SW480 (cell line): ENCODE measurements at regions not wholly inside any gene's neighbourhood (a gene's known extent, or its start where the extent isn't known, plus 50 kb on each side); places are given as distances from the start of the nearest gene placed in this dataset.
"Not testable (repeated sequence)": the region's sequence is repeated elsewhere in the genome, so short reads cannot be mapped to it uniquely, and the experiment has no call there.

Experiments
- DNase-seq: peaks from one replicate; pipeline ENCODE4 v3.0.0-alpha.2; 2016; ENCODE audit warnings: low spot score

DNA sequence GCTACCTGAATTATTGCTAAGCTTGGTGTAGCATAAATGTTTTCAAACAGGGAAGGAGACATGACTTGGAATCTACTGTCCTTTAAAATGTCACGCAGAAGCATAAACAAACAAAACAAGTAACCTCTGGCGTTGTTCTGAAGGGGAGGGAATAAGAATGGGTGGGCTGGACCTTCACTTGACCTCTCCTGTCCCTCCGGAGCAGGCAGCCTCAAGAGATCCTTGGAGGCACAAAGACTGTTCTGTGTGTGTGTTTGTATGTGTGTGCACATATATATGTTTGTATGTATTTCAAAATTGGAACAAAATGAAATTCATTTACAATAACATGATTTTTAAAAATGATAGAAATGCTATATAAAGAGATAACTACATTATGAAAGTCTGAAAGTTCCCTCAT lies 91.3 kb upstream of the DCLK2 start:
- DNase-seq, result no peak

DNA sequence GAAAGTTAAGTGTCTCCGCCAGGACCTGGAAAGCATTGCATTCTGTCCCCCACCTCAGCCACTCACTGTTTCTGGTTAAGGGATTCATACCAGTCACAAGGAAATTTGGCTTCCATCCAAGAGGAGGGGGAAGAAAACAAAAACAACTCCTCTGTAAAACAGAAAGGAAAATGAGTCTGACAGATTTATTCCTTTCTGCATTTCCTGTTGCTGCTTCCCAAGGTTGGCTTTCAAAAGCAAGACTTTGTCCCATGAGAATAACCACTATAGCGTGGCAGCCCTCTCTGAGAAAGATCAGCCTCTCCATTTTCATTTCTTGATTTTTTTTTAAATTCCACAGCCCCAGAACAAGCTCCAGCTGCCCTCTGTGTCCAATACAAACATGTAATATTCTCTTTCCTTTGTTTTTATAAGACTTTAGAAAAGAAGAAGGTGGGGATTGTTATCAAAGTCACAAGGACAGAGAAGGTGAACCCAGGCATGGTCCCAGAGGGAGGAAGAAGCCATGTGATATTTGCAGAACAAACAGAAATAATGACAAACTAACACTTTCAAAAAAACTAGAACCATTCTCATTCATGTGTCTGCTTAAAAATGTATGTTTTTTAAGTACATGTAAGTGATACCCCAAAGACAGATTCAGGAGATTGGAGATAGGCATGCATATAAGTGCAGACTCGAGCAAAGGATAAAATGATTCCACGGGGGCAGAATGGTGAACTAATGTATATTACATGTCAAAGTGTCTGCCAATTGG lies 90.7 kb upstream of the DCLK2 start:
- DNase-seq, result no peak

DNA sequence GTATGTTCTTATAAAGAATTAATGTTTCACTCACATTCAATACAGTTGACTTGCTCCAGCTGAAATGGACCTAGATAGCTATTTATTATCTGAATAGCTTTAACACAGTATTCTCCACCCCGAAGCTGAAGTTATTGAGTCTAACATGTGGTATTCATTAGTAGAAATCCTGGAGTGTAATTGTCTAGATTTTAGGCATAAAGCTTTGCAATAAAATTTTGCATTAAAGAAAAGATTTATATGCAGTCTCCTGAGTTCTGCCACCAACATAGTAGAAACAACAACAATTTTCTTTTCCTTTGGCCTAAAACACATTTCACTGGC lies 90.2 kb upstream of the DCLK2 start:
- DNase-seq, result no peak

DNA sequence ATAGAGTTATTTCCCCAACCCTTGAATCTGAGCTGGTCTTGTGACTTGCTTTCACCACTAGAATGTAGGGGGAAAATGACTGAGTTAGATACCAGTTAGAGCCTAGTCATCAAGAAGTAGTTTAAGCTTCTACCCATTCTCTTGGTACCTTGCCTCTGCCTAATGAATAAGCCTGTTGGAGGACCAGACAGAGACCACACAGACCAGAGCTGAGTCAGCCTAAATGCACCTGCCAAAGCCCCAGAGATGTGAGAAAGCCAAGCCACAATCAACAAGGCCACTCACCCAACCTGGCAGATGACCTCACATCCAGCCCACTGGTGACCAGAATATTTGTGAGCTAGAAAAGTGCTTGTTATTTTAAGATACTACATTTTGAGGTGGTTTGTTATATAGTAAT lies 85.2 kb upstream of the DCLK2 start:
- no peak for DNase-seq

DNA sequence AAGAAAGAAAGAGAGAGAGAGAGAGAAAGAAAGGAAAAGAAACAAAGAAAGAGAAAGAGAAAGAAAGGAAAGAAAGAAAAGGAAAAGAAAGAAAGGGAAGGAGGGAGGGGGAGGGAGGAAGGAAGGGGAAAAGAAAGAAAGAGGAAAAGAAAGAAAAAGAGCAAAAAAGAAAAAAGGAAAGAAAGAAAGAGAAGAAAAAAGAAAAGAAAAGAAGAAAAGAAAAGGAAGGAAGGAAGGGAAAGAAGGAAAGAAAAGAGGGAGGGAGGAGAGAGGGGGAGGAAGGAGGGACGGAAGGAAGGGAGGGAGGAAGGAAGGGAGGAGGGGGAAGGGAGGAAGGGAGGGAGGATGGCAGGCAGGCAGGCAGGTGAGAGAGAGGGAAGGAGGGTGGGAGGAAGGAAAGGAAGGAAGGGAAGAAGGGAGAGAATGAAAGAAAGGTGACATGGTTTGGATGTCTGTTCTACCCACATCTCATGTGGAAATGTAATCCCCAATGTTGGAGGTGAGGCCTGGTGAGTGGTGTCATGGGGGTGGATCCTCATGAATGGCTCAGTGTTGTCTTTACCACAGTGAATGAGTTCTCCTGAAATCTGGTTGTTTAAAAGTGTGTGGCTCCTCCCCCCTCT lies 83.0 kb upstream of the DCLK2 start:
- no peak for DNase-seq

DNA sequence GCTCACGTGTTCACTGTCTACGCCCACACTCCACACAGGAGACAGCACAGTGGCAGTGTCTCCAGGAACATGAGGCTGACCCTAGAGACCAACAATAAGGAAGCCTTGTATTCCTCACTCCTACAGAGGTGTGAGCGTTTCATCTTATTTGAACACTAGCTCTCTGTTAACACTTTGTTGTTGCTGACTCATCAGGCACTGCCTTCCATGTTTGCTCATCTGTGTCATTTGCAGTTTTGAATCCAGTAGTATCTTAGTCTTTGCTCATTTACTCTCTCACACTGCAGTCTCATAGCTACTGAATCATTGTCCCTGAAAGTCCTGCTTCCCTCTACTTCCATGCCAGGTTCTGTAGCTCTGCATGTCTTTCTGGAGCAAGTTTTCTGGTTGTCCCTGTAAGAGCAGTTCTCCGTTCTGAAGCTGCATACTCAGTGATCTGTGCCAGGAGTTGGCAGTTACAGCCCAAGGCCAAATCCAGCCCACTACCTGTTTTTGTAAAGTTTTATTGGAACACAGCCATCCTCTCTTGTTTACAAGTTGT lies 80.3 kb upstream of the DCLK2 start:
- peak; percentile 42 for DNase-seq

DNA sequence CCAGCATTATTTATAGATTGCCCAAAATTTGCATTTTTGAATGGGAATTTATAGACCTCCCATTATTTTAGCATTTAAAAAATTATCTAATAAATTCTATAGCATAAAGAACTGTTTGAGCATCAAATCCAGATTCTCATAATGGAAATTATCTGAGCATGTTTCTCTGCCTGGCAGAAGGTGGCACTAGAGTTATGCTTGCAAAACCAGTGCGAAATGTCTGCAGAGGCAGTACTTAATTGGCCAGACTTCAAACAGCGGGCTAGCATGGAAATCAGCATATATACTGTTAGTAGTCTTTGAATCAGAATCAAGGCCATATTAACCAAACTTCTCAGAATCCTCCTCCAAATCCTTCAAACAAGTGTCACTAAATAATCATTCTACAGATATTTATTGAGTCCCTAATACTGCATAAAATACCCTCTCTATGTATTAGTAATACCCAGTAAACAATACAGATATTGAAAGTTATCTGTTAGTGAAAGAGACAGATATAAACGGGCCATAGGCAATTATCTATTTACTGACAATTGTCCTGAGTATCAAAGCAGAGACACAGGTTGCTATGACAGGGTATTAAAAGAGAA lies 78.7 kb upstream of the DCLK2 start:
- DNase-seq, result peak; percentile 47

DNA sequence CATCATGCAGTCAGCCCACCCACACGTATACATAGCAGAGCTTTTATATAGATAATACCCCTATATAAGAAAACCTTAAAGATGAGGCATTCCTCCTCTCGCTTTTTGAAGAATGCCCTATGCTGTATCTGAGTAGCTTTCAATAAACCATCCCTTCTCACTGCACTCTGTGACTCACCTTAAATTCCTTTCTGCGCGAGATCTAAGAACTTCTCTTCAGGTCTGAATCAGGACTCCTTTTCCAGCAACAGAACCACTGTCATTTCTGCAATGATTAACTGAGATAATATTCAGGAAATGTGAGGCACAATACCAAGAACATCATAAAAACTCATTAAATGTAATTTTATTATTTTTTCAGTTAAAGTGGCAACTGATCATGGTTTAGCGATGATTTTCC lies 76.4 kb upstream of the DCLK2 start:
- DNase-seq, result no peak

DNA sequence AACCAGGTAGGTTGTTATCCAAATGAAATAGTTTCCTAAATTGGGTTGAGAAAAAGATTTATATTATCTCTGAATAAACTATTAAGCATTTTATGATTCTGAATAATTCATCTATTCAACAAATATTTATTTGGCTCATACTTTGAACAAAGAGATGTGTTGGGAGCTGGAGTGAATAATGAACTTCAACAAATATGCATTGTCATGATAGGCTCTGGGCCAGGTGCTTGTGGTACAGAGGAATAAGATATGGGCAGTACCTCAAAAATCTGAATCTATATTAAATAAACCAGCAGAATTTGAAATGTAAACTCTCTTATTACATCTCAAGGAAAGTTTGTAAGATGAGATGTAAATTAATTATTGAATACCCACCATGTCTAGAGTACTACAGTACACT lies 75.7 kb upstream of the DCLK2 start:
- no peak for DNase-seq

DNA sequence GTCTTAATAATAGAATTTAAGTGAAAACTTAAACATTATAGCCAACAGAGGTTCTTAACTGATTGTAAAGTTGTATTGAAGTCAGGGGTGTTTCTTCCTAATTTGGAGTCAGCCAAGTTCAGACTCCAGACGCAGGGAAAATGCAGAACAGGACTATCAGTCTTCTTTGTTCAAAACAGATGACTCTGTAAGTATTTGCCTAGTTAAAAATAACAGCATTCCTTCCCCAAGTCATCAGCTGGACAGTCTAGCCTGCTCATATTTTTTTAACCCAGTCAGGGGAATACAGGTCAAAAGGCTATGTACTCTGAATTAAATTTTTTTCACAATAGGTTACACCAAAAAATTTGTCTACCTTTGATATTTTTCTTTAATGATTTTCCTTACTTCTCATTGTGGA lies 73.8 kb upstream of the DCLK2 start:
- DNase-seq, result no peak

DNA sequence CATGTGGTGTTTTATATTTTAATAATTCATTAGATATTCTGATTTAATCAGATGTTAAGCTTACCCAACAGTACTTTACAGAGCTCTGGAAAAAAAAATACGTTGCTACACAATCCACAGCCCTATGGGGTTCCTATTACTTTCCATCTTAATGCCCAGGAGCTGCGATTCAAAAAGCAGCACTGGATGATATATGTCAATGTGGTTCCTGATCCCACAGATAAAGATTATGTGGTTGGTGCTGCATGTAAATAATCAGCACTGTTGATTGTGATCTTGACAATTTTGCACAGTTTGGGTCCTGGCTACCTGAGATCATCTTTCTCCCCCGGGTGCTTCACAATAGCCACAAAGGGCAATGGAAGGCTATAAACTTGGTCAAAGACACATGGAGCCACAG lies 72.7 kb upstream of the DCLK2 start:
- no peak for DNase-seq

DNA sequence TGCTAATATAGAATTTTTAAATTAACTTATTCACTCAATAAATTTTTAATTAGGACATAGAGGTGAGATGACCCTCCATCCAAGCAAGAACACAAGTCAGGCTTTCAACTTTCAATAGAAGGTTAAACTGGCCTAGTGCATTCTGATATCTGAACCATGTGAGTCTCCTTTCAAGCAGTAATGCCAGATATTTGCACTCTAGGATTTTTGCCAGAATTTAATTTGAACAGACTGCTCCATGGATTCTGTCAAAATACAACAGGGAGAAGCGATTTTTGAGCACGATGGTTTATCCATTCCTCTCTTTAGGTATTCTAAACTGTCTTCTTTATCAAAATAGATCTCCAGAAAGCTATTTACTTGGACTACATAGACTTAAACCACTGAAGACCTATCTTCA lies 72.0 kb upstream of the DCLK2 start:
- no peak for DNase-seq

DNA sequence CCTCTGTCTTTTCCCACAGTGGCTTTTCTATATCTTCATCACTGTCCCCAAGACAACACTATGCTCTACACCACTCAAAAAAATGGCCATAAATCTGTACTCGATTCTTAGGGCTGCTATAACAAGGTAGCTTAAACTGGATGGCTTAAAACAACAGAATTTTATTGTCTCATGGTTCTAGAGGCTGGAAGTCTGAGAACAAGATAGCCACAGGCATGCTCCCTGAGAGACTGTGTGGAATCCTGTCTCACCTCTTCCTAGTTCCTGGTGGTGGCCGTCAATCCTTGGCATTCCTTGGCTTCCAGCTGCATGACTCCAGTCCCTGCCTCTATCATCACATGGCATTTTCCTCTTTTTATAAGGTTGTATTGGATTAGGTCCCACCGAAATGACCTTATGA lies 70.7 kb upstream of the DCLK2 start:
- peak; percentile 2 for DNase-seq

DNA sequence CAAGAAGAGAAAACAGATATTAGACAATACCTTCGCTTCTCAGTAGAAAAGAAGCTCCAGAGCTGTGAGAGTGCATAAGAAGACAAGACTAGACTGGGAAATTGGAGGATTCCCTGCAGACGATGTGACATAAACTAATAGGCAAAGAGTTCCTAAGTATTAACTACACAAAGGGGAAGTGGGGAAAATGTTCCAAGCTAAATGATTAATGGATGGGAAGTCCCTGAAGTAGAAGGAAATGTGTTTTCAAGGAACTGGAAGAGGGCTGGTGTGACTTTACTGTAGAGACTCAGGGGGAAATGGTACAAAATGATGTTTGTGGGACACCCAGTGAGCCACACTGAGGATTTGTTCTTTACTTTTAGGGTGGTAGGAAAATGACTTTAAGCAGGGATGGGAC lies 69.7 kb upstream of the DCLK2 start:
- DNase-seq, result no peak

DNA sequence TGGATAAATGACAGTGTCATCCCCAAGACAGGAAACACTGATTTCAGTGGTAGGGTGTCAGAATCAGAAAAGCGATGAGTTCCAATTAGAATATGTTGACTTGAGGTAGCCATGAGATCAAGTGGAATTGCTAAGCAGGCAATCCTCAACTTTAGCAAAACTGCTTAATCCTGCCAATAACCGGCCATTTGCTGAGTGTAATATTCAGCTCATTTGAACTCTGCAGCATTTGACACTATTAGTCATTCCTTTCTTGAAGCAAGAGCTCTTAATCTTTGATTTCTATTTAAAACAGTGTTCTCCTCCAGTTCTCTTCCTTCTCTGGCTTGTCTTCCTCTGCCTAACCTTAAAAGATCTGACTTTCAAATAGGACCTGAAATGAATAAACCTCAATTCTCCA lies 68.7 kb upstream of the DCLK2 start:
- DNase-seq, result no peak

DNA sequence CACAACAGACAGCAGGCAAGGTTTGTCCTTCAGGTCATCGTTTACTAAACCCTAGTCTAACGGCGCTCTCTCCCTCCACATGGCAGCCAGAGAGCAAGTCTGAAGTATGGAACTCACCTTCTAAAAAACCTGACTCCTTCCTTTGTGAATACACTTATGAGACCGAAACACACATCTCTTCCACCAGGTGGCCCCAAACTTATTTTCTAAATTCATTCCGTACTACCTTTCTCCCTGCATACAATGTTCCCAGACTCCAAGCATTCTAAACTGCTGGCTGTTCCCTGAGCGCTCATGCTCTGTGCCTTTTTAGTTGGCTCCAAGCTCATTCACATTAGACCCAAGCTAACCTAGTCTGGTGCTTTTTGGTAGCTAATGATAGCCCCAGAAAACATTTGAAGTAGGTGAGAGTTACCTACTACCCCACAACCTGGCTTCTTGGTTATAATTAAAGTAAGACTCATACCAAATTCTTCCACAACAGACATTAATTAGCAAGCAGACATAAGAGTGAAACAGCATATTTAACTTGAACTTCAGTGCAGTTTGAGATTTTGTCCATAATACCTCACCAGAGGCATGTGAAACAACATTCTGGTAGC lies 67.6 kb upstream of the DCLK2 start:
- DNase-seq, result peak; percentile 59

DNA sequence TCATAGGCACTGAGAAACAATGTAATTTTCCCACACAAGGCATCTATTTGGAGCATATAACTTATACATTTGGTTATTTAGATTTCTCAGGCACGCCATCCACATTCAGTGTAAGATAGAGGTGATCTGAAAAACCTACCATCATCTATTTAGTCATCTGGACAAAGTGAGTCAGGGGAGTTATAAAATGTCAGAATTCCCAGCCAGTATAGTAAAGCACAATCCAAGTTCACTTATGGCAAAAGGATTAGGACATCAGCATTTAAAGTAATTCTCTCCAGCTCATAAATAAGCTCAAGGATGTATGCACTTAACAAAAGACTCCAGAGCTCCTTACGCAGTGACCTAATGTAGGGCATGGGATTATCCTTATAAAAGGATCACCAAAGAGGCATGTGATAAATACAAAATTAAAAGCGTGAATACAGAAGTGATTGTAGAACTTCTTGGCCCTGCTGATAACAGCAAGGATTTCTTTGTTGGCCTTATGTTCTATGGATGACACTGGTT lies 65.3 kb upstream of the DCLK2 start:
- no peak for DNase-seq

DNA sequence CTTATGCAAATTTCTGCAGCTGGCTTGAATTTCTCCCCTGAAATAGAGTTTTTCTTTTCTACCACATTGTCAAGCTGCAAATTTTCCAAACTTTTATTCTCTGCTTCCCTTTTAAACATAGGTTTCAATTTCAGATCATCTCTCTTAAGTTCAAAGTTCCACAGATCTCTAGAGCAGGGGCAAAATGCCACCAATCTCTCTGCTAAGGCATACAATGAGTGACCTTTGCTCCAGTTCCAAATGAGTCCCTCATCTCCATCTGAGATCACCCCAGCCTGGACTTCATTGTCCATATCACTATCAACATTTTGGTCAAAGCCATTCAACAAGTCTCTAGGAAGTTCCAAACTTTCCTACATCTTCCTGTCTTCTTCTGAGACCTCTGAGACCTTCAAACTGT lies 62.3 kb upstream of the DCLK2 start:
- not testable (repeated sequence) for DNase-seq

DNA sequence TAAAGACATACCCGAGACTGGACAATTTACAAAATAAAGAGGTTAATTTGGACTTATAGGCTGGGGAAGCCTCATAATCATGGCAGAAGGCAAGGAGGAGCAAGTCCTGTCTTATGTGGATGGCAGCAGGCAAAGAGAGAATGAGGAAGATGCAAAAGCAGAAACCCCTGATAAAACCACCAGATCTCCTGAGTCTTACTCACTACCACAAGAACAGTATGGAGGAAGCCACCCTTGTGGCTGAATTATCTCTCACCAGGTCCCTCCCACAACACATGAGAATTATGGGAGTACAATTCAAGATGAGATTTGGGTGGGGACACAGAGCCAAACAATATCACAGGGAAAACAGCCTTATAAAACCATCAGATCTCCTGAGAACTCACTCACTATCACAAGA lies 61.6 kb upstream of the DCLK2 start:
- not testable (repeated sequence) for DNase-seq

DNA sequence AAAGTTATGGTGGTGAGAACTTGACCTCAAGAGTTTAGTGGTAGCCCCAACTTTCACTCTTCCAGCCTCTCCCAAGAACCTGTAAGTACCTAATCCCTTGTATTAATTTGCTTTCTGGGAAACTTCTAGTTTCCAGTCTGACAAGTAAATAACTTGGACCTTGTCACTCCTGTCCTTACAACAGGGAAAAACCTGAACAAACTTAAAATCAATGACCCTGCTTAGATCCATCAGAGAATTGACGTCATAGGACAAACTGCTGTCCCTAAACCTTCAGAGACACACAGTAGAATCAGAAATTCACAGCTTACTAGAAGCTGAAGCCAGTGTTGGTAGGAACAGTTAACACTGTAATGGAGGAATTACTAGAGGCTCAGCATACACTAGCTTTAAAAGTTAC lies 60.0 kb upstream of the DCLK2 start:
- DNase-seq, result no peak

DNA sequence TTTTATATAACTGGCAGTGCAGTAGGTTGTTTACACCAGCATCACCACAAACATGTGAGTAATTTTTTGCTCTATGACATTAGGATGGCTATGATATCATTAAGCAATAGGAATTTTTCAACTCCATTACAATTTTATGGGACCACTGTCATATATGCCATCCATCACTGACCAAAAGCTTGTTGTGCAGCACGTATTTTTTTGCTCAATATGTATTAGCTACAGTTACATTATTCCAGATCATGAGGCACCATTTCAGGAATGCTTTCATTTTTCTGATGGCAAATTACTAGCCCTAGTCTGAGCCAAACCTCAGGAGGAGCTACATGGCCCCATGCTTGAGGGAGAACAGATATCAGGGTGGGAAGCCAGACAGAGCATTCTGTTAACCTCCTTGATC lies 56.8 kb upstream of the DCLK2 start:
- DNase-seq, result no peak

DNA sequence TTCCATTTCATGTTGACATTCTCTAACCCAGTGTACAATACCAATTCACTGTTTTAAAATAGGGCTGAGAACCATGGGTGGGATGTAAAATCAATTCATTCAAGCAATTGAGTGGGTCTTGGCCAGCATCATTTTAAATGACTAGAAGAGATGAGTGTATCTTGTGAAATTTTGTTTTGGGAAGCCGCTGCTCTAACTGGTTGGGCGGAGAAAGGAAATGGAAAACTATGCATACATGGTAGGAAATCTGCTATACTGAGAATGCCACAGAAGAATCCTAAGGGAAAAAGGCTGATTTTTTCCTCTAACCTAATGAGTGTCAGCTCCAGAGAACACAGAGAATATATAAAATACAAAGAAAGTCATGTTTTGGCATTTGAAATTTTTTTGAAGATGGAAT lies 54.8 kb upstream of the DCLK2 start:
- no peak for DNase-seq

DNA sequence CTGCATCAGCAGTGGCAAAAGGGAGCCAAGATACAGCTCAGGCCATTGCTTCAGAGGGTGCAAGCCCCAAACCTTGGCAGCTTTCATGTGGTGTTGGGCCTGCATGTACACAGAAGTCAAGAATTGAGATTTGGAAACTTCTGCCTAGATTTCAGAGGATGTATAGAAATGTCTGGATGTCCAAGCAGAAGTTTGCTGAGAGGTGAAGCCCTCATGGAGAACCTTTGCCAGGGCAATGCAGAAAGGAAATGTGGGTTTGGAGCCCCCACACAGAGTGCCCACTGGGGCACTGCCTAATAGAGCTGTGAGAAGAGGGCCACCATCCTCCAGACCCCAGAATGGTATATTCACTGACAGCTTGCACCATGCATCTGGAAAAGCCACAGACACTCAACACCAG lies 51.3 kb upstream of the DCLK2 start:
- DNase-seq, result not testable (repeated sequence)
